ENCODE measurements at regions not wholly inside any gene's neighbourhood (a gene's known extent, or its start where the extent isn't known, plus 50 kb on each side); places are given as distances from the start of the nearest gene placed in this dataset.

GRCh38 chr4:24395937-24396336 lies 188.4 kb downstream of the DHX15 start:
- no peak for DNase-seq (ENCODE audit: low spot score)
- H4K20me1 ChIP-seq (ENCODE audit: low read depth) = no peaks in the 10 kb centered on the region
- H3K4me1 Mint-ChIP-seq = peaks cover 14% of the 10 kb centered on the region
- H3K9me3 ChIP-seq (ENCODE audit: low read depth) = no peaks in the 10 kb centered on the region
- H3K9ac ChIP-seq = no peak overlapping the region
- peaks cover 2% of the 10 kb centered on the region for H3K9me3 Mint-ChIP-seq
- H3K27me3 Mint-ChIP-seq (ENCODE audit: insufficient read depth, low read depth) = no peaks in the 10 kb centered on the region
- no peaks in the 10 kb centered on the region for H3K36me3 Mint-ChIP-seq
- no peak overlapping the region for H3K4me2 ChIP-seq
- no peaks in the 10 kb centered on the region for H3K36me3 ChIP-seq
- no peak overlapping the region for H3K27ac ChIP-seq
- H3K4me1 ChIP-seq = peaks cover 5% of the 10 kb centered on the region
- no peaks in the 10 kb centered on the region for H3F3A ChIP-seq (ENCODE audit: low read depth)
- H3K27ac Mint-ChIP-seq = no peak overlapping the region
- TF ChIP-seq, protein P1, sequence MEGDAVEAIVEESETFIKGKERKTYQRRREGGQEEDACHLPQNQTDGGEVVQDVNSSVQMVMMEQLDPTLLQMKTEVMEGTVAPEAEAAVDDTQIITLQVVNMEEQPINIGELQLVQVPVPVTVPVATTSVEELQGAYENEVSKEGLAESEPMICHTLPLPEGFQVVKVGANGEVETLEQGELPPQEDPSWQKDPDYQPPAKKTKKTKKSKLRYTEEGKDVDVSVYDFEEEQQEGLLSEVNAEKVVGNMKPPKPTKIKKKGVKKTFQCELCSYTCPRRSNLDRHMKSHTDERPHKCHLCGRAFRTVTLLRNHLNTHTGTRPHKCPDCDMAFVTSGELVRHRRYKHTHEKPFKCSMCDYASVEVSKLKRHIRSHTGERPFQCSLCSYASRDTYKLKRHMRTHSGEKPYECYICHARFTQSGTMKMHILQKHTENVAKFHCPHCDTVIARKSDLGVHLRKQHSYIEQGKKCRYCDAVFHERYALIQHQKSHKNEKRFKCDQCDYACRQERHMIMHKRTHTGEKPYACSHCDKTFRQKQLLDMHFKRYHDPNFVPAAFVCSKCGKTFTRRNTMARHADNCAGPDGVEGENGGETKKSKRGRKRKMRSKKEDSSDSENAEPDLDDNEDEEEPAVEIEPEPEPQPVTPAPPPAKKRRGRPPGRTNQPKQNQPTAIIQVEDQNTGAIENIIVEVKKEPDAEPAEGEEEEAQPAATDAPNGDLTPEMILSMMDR (IDR thresholded peaks at IDR 0.05) = no peak
- no peaks in the 10 kb centered on the region for H3K27me3 ChIP-seq
- H2AFZ ChIP-seq (replicated peaks) = no peak overlapping the region
- H3K4me3 ChIP-seq = no peak overlapping the region
- no peak overlapping the region for H3K4me3 Mint-ChIP-seq
- no peaks in the 10 kb centered on the region for H3K79me2 ChIP-seq (ENCODE audit: low read depth)

GRCh38 chr4:24394041-24394440 lies 190.3 kb downstream of the DHX15 start:
- Histone ChIP-seq H3K4me2 (no peak overlapping the region), H3K4me1 (peaks cover 5% of the 10 kb centered on the region), H3K4me3 (no peak overlapping the region), H2AFZ (replicated peaks) (no peak overlapping the region), H3K9me3 (ENCODE audit: low read depth) (no peaks in the 10 kb centered on the region), H3K79me2 (ENCODE audit: low read depth) (no peaks in the 10 kb centered on the region), H4K20me1 (ENCODE audit: low read depth) (no peaks in the 10 kb centered on the region), H3F3A (ENCODE audit: low read depth) (no peaks in the 10 kb centered on the region), H3K36me3 (no peaks in the 10 kb centered on the region), H3K27ac (no peak overlapping the region), H3K27me3 (no peaks in the 10 kb centered on the region), H3K9ac (no peak overlapping the region)
- H3K4me1 Mint-ChIP-seq = peaks cover 14% of the 10 kb centered on the region
- no peak for DNase-seq (ENCODE audit: low spot score)
- no peaks in the 10 kb centered on the region for H3K9me3 Mint-ChIP-seq
- H3K27ac Mint-ChIP-seq = no peak overlapping the region
- no peaks in the 10 kb centered on the region for H3K27me3 Mint-ChIP-seq (ENCODE audit: insufficient read depth, low read depth)
- H3K36me3 Mint-ChIP-seq = no peaks in the 10 kb centered on the region
- TF ChIP-seq, protein P1 (IDR thresholded peaks at IDR 0.05) = no peak
- TF ChIP-seq EZH2 (IDR thresholded peaks at IDR 0.05) = no peak
- TF ChIP-seq EZH2phosphoT487 (IDR thresholded peaks at IDR 0.05) = no peak
- no peak overlapping the region for H3K4me3 Mint-ChIP-seq

GRCh38 chr4:24392613-24393012 lies 191.7 kb downstream of the DHX15 start:
- peaks cover under 1% of the 10 kb centered on the region for H3K27me3 Mint-ChIP-seq (ENCODE audit: insufficient read depth, low read depth)
- Histone ChIP-seq H3K9me3 (ENCODE audit: low read depth) (no peaks in the 10 kb centered on the region), H3K9ac (no peak overlapping the region), H3K4me1 (peaks cover 5% of the 10 kb centered on the region), H3K4me3 (no peak overlapping the region), H4K20me1 (ENCODE audit: low read depth) (no peaks in the 10 kb centered on the region), H3K4me2 (no peak overlapping the region), H3K36me3 (no peaks in the 10 kb centered on the region), H3K79me2 (ENCODE audit: low read depth) (no peaks in the 10 kb centered on the region), H2AFZ (replicated peaks) (no peak overlapping the region), H3F3A (ENCODE audit: low read depth) (no peaks in the 10 kb centered on the region), H3K27me3 (no peaks in the 10 kb centered on the region), H3K27ac (no peak overlapping the region)
- no peaks in the 10 kb centered on the region for H3K36me3 Mint-ChIP-seq
- peaks cover 11% of the 10 kb centered on the region for H3K4me1 Mint-ChIP-seq
- peaks cover 4% of the 10 kb centered on the region for H3K9me3 Mint-ChIP-seq
- H3K4me3 Mint-ChIP-seq = no peak overlapping the region
- H3K27ac Mint-ChIP-seq = no peak overlapping the region
- no peak for DNase-seq (ENCODE audit: low spot score)
- TF ChIP-seq EZH2phosphoT487 (IDR thresholded peaks at IDR 0.05) = no peak

- Histone ChIP-seq H3K4me3 (no peak overlapping the region), H3K4me1 (no peaks in the 10 kb centered on the region), H3K27ac (no peak overlapping the region), H3K4me2 (no peak overlapping the region), H2AFZ (replicated peaks) (no peak overlapping the region), H3K27me3 (no peaks in the 10 kb centered on the region), H3K9me3 (ENCODE audit: low read depth) (no peaks in the 10 kb centered on the region), H4K20me1 (ENCODE audit: low read depth) (no peaks in the 10 kb centered on the region), H3F3A (ENCODE audit: low read depth) (no peaks in the 10 kb centered on the region), H3K79me2 (ENCODE audit: low read depth) (no peaks in the 10 kb centered on the region), H3K9ac (no peak overlapping the region), H3K36me3 (no peaks in the 10 kb centered on the region)
- Mint-ChIP-seq H3K27ac (no peak overlapping the region), H3K4me3 (no peak overlapping the region), H3K9me3 (peaks cover 26% of the 10 kb centered on the region), H3K27me3 (ENCODE audit: insufficient read depth, low read depth) (no peaks in the 10 kb centered on the region), H3K4me1 (no peaks in the 10 kb centered on the region), H3K36me3 (no peaks in the 10 kb centered on the region)
- no peak for TF ChIP-seq EZH2 (IDR thresholded peaks at IDR 0.05)
- TF ChIP-seq EZH2phosphoT487 (IDR thresholded peaks at IDR 0.05) = no peak
- TF ChIP-seq, protein P1 (IDR thresholded peaks at IDR 0.05) = no peak
- DNase-seq (ENCODE audit: low spot score) = no peak
Observed at GRCh38 chr4:24382381-24382780, 202.0 kb downstream of the DHX15 start.

Measured in neural progenitor cell (in vitro differentiated cells).